ENCODE measurements at regions not wholly inside any gene's neighbourhood (a gene's known extent, or its start where the extent isn't known, plus 50 kb on each side); places are given as distances from the start of the nearest gene placed in this dataset.

GRCh38 chr11:69905611-69906452 lies 86.6 kb upstream of the FGF3 start:
- H3K4me1 ChIP-seq, result peaks cover 0 to 15% (median 9%) of the 10 kb centered on the region in 4 donors
- TF ChIP-seq EP300 (IDR thresholded peaks at IDR 0.05; ENCODE audit: low read depth), result no peak
- TF ChIP-seq POLR2AphosphoS5 (IDR thresholded peaks at IDR 0.05), result peak in 1 of 3 donors; percentile 11
- no peak overlapping the region for H3K4me3 ChIP-seq
- H3K36me3 ChIP-seq, result no peaks in the 10 kb centered on the region
- H3K27ac ChIP-seq, result no peak overlapping the region
- in situ Hi-C loops (cut with MboI; ENCODE audit: low pct_ligation_motif_present in 1 of 4, low pct_unique_long_range_greater_than_20kb in 1 of 4, low sequenced_read_pairs in 3 of 4), result loop anchor here in 2 of 4 donors (10.0 kb wide), 2 partner anchors 211 to 221 kb away; no protein-coding TSS in a partner anchor
- H3K27me3 ChIP-seq, result peaks cover 17% of the 10 kb centered on the region
- intact Hi-C loops (cut with DNase I; ENCODE audit: low total_unique reads), result no loop called here
- H3K9me3 ChIP-seq, result no peaks in the 10 kb centered on the region
- peak; percentile 79 for DNase-seq
- 7 to 43% methylated on average over 3 to 13 of the region's 13 CpGs for WGBS, 2 donors (ENCODE audit: low coverage in 1 of 2)

- Histone ChIP-seq H3K9me3 (no peaks in the 10 kb centered on the region), H3K27ac (no peak overlapping the region), H3K4me1 (peaks cover 0 to 15% (median 9%) of the 10 kb centered on the region in 4 donors), H3K36me3 (no peaks in the 10 kb centered on the region), H3K27me3 (peaks cover 23% of the 10 kb centered on the region), H3K4me3 (no peak overlapping the region)
- intact Hi-C loops (cut with DNase I; ENCODE audit: low total_unique reads), result no loop called here
- DNase-seq, result no peak
- in situ Hi-C loops (cut with MboI; ENCODE audit: low pct_ligation_motif_present in 1 of 4, low pct_unique_long_range_greater_than_20kb in 1 of 4, low sequenced_read_pairs in 3 of 4), result loop anchor here in 2 of 4 donors (10.0 kb wide), 2 partner anchors 212 to 222 kb away; no protein-coding TSS in a partner anchor
- 61% methylated on average over 3 of the region's 3 CpGs; no CpG with 5 or more reads in 1 of the 2 donors for WGBS, 2 donors (ENCODE audit: low coverage in 1 of 2)
- TF ChIP-seq POLR2A (IDR thresholded peaks at IDR 0.05) (no peak), CTCF (IDR thresholded peaks at IDR 0.05) (no peak), POLR2AphosphoS5 (IDR thresholded peaks at IDR 0.05) (no peak), EP300 (IDR thresholded peaks at IDR 0.05; ENCODE audit: low read depth) (no peak)
Observed at GRCh38 chr11:69906453-69906907, 87.3 kb upstream of the FGF3 start.

GRCh38 chr11:69907611-69908010 lies 88.4 kb upstream of the FGF3 start:
- no peak overlapping the region for H3K27ac ChIP-seq
- H3K36me3 ChIP-seq, result no peaks in the 10 kb centered on the region
- H3K4me3 ChIP-seq, result no peak overlapping the region
- in situ Hi-C loops (cut with MboI; ENCODE audit: low pct_ligation_motif_present in 1 of 4, low pct_unique_long_range_greater_than_20kb in 1 of 4, low sequenced_read_pairs in 3 of 4), result loop anchor here in 2 of 4 donors (10.0 kb wide), 2 partner anchors 213 to 223 kb away; no protein-coding TSS in a partner anchor
- no peak for DNase-seq
- H3K27me3 ChIP-seq, result peaks cover 24% of the 10 kb centered on the region
- 80% methylated on average over 11 of the region's 11 CpGs; no CpG with 5 or more reads in 1 of the 2 donors for WGBS, 2 donors (ENCODE audit: low coverage in 1 of 2)
- intact Hi-C loops (cut with DNase I; ENCODE audit: low total_unique reads), result no loop called here
- no peaks in the 10 kb centered on the region for H3K9me3 ChIP-seq
- peaks cover 0 to 15% (median 9%) of the 10 kb centered on the region in 4 donors for H3K4me1 ChIP-seq
- TF ChIP-seq POLR2A (IDR thresholded peaks at IDR 0.05), result no peak
- no peak for TF ChIP-seq POLR2AphosphoS5 (IDR thresholded peaks at IDR 0.05)
- no peak for TF ChIP-seq CTCF (IDR thresholded peaks at IDR 0.05)
- TF ChIP-seq EP300 (IDR thresholded peaks at IDR 0.05; ENCODE audit: low read depth), result no peak

GRCh38 chr11:69908511-69909220 lies 89.5 kb upstream of the FGF3 start:
- no peaks in the 10 kb centered on the region for H3K9me3 ChIP-seq

More at GRCh38 chr11:69908511-69909220, 89.5 kb upstream of the FGF3 start:
- Histone ChIP-seq H3K36me3 (no peaks in the 10 kb centered on the region), H3K27ac (no peak overlapping the region), H3K4me1 (peaks cover 0 to 15% (median 9%) of the 10 kb centered on the region in 4 donors), H3K4me3 (no peak overlapping the region), H3K27me3 (peaks cover 24% of the 10 kb centered on the region)
- no peak for TF ChIP-seq CTCF (IDR thresholded peaks at IDR 0.05)
- no peak for TF ChIP-seq POLR2A (IDR thresholded peaks at IDR 0.05)
- TF ChIP-seq EP300 (IDR thresholded peaks at IDR 0.05; ENCODE audit: low read depth), result no peak
- no peak for TF ChIP-seq POLR2AphosphoS5 (IDR thresholded peaks at IDR 0.05)
- WGBS, 2 donors (ENCODE audit: low coverage in 1 of 2), result 72 to 92% methylated on average over 6 to 19 of the region's 19 CpGs
- intact Hi-C loops (cut with DNase I; ENCODE audit: low total_unique reads), result no loop called here
- no peak for DNase-seq
- in situ Hi-C loops (cut with MboI; ENCODE audit: low pct_ligation_motif_present in 1 of 4, low pct_unique_long_range_greater_than_20kb in 1 of 4, low sequenced_read_pairs in 3 of 4), result loop anchor here in 2 of 4 donors (10.0 kb wide), 2 partner anchors 214 to 224 kb away; no protein-coding TSS in a partner anchor
